ENCODE measurements at regions not wholly inside any gene's neighbourhood (a gene's known extent, or its start where the extent isn't known, plus 50 kb on each side); places are given as distances from the start of the nearest gene placed in this dataset.

DNA sequence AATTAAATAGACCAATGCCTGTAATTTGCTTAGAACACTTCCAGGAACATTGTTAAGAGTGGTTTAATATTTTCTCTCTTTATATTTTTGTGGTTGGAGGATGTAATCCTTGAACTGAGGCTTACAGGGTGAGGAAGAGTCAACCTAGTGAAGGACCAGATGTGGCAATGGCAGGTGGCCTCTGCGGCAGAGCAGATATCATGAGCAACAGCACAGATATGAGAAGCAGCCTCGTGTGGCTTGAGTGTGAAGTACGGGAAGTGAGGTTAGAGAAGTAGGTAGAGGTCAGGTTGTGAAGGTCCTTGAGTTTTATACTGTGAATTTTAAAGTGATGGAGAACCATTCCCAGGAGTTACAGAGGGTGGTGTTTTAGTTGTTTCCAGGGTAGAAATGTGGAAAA is 417.6 kb upstream of the SUCLG2 start:
- TF ChIP-seq, protein P1, sequence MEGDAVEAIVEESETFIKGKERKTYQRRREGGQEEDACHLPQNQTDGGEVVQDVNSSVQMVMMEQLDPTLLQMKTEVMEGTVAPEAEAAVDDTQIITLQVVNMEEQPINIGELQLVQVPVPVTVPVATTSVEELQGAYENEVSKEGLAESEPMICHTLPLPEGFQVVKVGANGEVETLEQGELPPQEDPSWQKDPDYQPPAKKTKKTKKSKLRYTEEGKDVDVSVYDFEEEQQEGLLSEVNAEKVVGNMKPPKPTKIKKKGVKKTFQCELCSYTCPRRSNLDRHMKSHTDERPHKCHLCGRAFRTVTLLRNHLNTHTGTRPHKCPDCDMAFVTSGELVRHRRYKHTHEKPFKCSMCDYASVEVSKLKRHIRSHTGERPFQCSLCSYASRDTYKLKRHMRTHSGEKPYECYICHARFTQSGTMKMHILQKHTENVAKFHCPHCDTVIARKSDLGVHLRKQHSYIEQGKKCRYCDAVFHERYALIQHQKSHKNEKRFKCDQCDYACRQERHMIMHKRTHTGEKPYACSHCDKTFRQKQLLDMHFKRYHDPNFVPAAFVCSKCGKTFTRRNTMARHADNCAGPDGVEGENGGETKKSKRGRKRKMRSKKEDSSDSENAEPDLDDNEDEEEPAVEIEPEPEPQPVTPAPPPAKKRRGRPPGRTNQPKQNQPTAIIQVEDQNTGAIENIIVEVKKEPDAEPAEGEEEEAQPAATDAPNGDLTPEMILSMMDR (IDR thresholded peaks at IDR 0.05; ENCODE audit: low read depth, low read length): no peak
- no peak for TF ChIP-seq POLR2A (IDR thresholded peaks at IDR 0.05; ENCODE audit: extremely low read depth, insufficient read length)

All from NB4 (cell line).